Muscle of leg (tissue), 3 donors: ENCODE measurements at regions not wholly inside any gene's neighbourhood (a gene's known extent, or its start where the extent isn't known, plus 50 kb on each side); places are given as distances from the start of the nearest gene placed in this dataset.

Experiments used
- DNase-seq: peaks from one replicate; pipeline ENCODE4 v3.0.0; 2013
- H3K27ac ChIP-seq: one replicate; pipeline ENCODE4 v1.5.1; 2013; ENCODE audit warnings: mild to moderate bottlenecking, low read length, control low read depth
- H3K27me3 ChIP-seq: one replicate; pipeline ENCODE4 v1.6.1; 2013; ENCODE audit warnings: low read length; ENCODE audit not compliant: control insufficient read depth, insufficient read depth
- H3K36me3 ChIP-seq: one replicate; pipeline ENCODE4 v1.6.1; 2013; ENCODE audit warnings: low read length; ENCODE audit not compliant: control insufficient read depth, insufficient read depth
- H3K4me1 ChIP-seq: one replicate; pipeline ENCODE4 v1.6.1; 2013; ENCODE audit warnings: low read length; ENCODE audit not compliant: control insufficient read depth, insufficient read depth
- H3K4me3 ChIP-seq: one replicate; pipeline ENCODE4 v1.5.1; 2013; ENCODE audit warnings: low read length, control low read depth
- H3K9me3 ChIP-seq: replicated peaks from 2 replicates; pipeline ENCODE4 v1.6.1; 2013; ENCODE audit warnings: low read depth, low read length; ENCODE audit not compliant: control insufficient read depth
- WGBS: methylation state at CpG from one replicate; pipeline ENCODE4 v1.1.5; 2013; ENCODE audit warnings: missing lambda C conversion rate; ENCODE audit not compliant: insufficient coverage; 5-methylcytosine and 5-hydroxymethylcytosine counted together

DNA sequence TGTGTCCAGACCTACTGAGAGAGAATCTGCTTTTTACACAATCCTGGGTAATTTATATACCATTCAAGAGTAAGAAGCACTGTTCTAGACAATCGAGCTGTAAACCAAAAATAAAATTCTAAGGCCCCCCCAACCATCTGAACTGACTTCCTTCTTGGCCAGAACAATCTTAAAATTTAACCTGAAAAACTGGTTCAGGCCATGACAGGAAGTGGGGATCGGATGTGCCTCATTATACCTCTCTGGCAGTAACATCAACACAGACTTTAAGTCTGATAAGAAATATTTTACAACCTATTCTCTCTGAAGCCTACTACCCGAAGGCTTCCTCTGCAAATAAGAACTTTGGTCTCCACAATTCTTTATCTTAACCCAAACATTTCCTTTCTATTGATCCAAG is 75.2 kb upstream of the KIF5B start:
- no peaks in the 10 kb centered on the region for H3K4me1 ChIP-seq
- no peaks in the 10 kb centered on the region for H3K36me3 ChIP-seq
- no peak for DNase-seq
- H3K9me3 ChIP-seq: no peaks in the 10 kb centered on the region
- WGBS: 40% methylated on average over 1 of the region's 3 CpGs
- H3K4me3 ChIP-seq: no peak overlapping the region
- H3K27me3 ChIP-seq: no peaks in the 10 kb centered on the region
- H3K27ac ChIP-seq: no peak overlapping the region

DNA sequence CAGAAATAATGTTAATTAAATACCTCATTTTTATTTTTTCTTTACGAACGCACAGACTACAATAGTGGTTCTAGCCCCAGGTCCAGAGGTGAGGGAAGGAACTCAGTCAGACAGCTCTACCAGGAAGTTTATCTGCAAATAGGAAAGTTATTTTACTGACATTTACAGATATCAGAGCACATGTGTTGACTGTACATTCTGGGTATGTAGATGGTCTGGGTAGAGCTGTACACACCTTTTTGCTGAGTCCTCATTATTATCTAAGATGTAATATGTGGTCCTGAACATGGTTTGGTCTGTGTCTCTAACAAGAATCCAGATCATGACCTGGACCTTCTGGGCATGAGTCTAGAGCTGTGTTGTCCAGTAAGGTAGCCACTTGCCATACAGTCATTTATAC is 74.6 kb upstream of the KIF5B start:
- Histone ChIP-seq H3K27me3 (no peaks in the 10 kb centered on the region), H3K4me1 (no peaks in the 10 kb centered on the region), H3K4me3 (no peak overlapping the region), H3K27ac (no peak overlapping the region), H3K9me3 (no peaks in the 10 kb centered on the region), H3K36me3 (no peaks in the 10 kb centered on the region)
- no CpG with 5 or more reads among the region's 2 CpGs for WGBS
- no peak for DNase-seq

DNA sequence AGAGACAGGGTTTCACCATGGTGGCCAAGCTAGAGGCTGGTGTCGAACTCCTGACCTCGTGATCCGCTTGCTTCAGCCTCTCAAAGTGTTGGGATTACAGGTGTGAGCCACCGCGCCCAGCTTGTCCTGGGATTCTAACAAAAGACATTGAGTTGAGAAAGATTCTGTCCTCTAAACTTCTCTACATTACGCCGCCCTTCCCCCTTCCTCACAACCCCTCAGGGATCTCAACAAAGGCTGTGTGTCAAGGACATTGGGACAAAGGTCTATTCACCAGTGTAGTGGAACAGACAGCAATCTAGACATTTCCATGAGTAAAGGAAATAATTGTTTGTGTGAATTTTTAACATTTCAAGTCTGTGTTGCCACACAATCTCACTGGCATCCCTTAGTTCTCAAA is 68.8 kb upstream of the KIF5B start:
- Histone ChIP-seq H3K4me3 (no peak overlapping the region), H3K4me1 (no peaks in the 10 kb centered on the region), H3K27me3 (no peaks in the 10 kb centered on the region), H3K36me3 (no peaks in the 10 kb centered on the region), H3K9me3 (peaks cover 14% of the 10 kb centered on the region), H3K27ac (no peak overlapping the region)
- DNase-seq: no peak
- WGBS: 0% methylated on average over 1 of the region's 7 CpGs

DNA sequence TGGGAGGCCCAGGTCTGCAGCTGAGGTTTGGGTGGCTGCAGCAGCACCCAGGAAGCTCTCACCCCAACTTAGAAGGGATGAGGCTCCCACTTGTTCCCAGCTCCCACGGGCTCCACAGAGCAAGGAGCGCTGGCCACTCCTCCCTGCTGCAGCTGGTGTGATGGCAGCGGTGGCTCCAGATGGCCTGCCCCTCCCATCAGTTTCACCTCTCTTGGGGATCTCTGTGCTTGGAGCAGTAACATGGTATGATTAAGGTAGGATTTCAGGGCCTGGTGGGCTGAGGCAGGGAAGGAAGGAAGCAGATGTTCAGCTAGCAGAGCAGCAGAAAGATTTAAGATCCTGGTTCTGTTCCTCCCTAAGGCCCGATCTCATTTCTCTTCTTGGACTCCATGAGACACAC is 66.8 kb upstream of the KIF5B start:
- peak; percentile 79 for DNase-seq
- H3K4me3 ChIP-seq: no peak overlapping the region
- H3K27ac ChIP-seq: no peak overlapping the region
- H3K27me3 ChIP-seq: no peaks in the 10 kb centered on the region
- H3K9me3 ChIP-seq: peaks cover 14% of the 10 kb centered on the region
- H3K4me1 ChIP-seq: no peaks in the 10 kb centered on the region
- H3K36me3 ChIP-seq: no peaks in the 10 kb centered on the region
- 60% methylated on average over 1 of the region's 4 CpGs for WGBS

DNA sequence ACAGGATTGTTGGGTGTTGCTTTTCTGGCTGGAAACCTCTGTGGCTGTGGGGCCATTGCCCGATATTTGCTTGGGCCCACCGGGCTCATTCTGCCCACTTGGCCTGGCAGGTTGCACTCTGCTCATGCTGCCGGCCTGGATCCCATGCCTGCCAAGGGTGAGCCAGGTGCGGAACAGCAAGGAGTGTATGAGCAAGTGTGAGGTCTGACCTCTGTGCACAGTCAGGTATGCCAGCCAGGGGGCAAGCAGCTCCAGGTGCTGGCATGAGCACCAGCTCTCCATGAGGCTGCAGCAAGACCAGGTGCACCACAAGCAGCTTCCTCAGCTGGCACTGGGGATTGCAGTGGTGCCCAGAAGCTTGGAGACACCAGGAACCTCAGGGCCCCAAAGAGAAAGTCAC is 65.4 kb upstream of the KIF5B start:
- no peak overlapping the region for H3K27ac ChIP-seq
- H3K36me3 ChIP-seq: no peaks in the 10 kb centered on the region
- H3K27me3 ChIP-seq: no peaks in the 10 kb centered on the region
- H3K4me3 ChIP-seq: no peak overlapping the region
- H3K9me3 ChIP-seq: peaks cover 14% of the 10 kb centered on the region
- DNase-seq: no peak
- H3K4me1 ChIP-seq: no peaks in the 10 kb centered on the region
- 78% methylated on average over 2 of the region's 4 CpGs for WGBS

DNA sequence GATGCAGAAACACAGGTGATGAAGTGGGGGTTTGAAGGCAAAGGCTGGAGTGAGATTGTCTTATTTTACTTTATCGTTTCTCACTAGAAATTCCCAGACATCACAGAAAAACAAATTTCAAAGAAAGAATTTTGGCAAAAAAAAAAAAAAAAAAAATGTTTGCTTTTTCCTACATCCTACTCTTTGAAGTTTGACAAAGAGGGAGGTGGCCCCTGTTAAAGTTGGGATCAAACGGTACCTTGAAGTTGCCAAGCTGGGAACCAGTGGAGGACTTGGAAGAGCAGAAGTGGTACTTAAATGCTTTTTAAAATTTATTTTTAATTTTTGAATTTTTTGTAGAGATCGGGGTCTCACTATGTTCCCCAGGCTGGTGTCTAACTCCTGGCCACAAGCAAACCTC is 63.9 kb upstream of the KIF5B start:
- no CpG with 5 or more reads among the region's 3 CpGs for WGBS
- no peaks in the 10 kb centered on the region for H3K4me1 ChIP-seq
- H3K4me3 ChIP-seq: no peak overlapping the region
- no peak overlapping the region for H3K27ac ChIP-seq
- no peak for DNase-seq
- peaks cover 14% of the 10 kb centered on the region for H3K9me3 ChIP-seq
- H3K27me3 ChIP-seq: no peaks in the 10 kb centered on the region
- no peaks in the 10 kb centered on the region for H3K36me3 ChIP-seq

DNA sequence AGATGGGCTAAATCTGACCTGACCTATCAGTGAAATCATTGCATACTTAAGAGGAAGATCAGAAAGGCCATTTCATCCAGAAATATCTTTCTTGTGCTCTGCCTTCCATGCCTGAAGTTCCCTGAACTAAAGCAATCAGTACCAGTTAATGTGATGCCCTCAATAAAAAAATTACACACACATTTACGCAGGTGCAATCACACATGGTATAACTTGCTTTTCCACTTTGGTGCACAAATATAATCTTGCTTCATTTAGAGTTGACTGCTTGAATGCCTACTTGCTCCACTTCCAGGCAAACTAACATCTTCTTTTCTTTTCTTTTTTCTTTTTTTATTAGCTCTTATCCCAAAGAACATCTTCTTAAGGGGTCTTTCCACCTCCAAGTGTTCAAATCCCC is 58.3 kb upstream of the KIF5B start:
- 29% methylated on average over 1 of the region's 1 CpG for WGBS

DNA sequence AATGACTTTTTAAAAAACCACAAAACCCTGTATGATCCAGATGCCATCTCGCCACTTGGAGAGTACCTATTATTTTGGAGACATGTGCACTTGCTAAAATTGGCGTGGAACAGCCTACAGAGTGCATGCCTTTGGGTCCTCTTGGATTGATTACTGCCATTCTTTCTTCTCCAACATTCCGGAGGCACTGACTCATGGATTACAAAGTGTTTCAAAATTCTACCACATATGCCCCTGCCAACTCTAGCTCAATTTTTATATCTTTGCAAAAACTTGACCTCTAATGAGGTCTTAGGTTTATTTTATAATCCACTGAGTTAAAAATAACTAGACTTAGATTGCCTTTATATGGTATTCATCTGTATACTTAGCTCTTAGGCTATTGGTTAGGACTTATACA is 55.8 kb upstream of the KIF5B start:
- Histone ChIP-seq H3K27me3 (no peaks in the 10 kb centered on the region), H3K9me3 (no peaks in the 10 kb centered on the region), H3K4me1 (no peaks in the 10 kb centered on the region), H3K36me3 (no peaks in the 10 kb centered on the region), H3K4me3 (no peak overlapping the region), H3K27ac (no peak overlapping the region)
- 64% methylated on average over 3 of the region's 3 CpGs for WGBS
- peak; percentile 23 for DNase-seq

More for the DNA sequence above, 58.3 kb upstream of the KIF5B start:
- DNase-seq: no peak
- no peaks in the 10 kb centered on the region for H3K36me3 ChIP-seq
- no peaks in the 10 kb centered on the region for H3K9me3 ChIP-seq
- H3K27me3 ChIP-seq: no peaks in the 10 kb centered on the region
- H3K4me1 ChIP-seq: no peaks in the 10 kb centered on the region
- H3K27ac ChIP-seq: no peak overlapping the region
- no peak overlapping the region for H3K4me3 ChIP-seq

DNA sequence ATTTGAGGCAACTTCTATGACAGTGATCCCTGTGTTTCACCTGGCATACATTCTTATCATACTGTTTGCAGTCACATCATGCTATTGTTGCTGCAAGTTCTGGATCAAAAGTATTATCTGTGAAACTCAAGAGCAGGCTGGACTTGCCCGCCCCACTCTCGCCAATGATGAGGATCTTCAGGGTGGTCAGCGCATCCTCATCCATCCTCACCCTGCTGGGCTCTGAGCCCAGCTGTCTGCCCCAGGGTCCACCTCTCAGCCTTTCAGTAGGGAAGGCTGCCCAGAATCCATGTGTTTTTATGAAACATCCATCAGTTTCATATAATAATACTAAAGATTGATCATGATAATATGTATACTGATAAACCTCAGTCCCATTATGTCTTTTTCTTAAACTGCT is 55.4 kb upstream of the KIF5B start:
- no peaks in the 10 kb centered on the region for H3K36me3 ChIP-seq
- H3K9me3 ChIP-seq: no peaks in the 10 kb centered on the region
- 94% methylated on average over 3 of the region's 3 CpGs for WGBS
- no peak for DNase-seq
- no peak overlapping the region for H3K27ac ChIP-seq
- H3K4me3 ChIP-seq: no peak overlapping the region
- no peaks in the 10 kb centered on the region for H3K4me1 ChIP-seq
- H3K27me3 ChIP-seq: no peaks in the 10 kb centered on the region

DNA sequence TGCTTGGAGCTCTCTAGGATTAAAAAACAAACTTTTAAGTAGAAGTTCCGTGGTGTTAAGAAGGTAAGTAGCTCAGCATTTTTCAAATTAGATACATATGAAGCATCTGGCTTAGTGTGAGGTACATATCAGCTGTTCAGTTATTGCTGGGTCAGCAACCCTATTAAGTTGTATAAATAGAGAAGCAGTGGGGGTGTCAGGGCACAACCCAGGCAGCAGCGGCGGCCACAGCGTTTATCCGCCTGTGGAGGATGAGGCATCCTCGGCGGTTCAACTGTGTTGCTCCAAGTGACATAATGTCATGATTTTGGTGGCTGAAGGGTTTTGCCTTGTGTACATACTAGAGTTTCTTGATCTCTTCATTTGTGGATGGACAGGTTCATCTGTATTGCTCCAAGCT is 54.6 kb upstream of the KIF5B start:
- H3K36me3 ChIP-seq: no peaks in the 10 kb centered on the region
- H3K27ac ChIP-seq: no peak overlapping the region
- no peaks in the 10 kb centered on the region for H3K27me3 ChIP-seq
- no peak overlapping the region for H3K4me3 ChIP-seq
- H3K9me3 ChIP-seq: no peaks in the 10 kb centered on the region
- no CpG with 5 or more reads among the region's 7 CpGs for WGBS
- no peaks in the 10 kb centered on the region for H3K4me1 ChIP-seq
- no peak for DNase-seq

DNA sequence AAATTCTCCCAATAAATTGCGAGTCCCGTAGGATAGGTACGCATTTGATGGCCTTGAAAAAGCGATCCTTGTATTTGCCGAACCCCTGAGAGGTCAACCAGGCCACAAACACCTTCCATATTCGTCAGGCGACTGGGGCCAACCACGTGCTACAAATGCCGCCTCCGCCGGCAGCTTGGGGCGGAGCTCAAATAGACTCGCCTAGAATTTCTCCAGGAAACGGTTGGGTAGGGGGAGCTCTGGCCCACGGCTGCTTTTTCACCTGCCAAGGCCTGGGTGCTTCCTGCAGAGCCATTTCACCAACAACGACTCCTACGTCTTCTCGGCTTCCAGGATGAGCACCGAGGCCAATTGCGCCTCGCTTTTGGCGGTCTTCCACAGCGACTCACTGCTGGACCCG is 53.4 kb upstream of the KIF5B start:
- H3K36me3 ChIP-seq: no peaks in the 10 kb centered on the region
- H3K4me1 ChIP-seq: no peaks in the 10 kb centered on the region
- H3K27me3 ChIP-seq: no peaks in the 10 kb centered on the region
- no peak overlapping the region for H3K27ac ChIP-seq
- 88% methylated on average over 18 of the region's 24 CpGs for WGBS
- no peaks in the 10 kb centered on the region for H3K9me3 ChIP-seq
- no peak overlapping the region for H3K4me3 ChIP-seq
- no peak for DNase-seq
